NCI-H510A (cell line): ENCODE measurements at regions not wholly inside any gene's neighbourhood (a gene's known extent, or its start where the extent isn't known, plus 50 kb on each side); places are given as distances from the start of the nearest gene placed in this dataset.

Source experiments
- DNase-seq: peaks from one replicate; lab custom pipeline; 2025; lab: John Stamatoyannopoulos, UW

DNA sequence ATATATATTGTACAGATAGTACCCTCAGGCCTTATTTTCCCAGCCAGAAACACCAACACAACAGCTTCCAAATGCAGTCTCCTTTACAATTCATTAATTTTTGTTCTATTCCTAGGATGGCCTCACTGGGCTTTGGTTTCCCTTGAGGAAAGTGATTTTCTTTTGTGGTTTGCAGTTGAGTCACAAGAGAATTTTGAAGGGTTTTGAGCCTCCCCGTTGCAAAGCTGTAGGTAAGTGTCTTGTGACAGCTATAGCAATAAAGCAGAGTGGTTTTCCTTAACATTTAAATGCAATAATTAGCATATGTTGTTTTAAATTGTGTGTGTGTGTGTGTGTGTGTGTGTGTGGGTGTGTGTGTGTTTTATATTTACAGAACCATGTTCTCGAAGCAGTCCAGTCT, 54.1 kb upstream of the WDR17 start:
- no peak for DNase-seq

DNA sequence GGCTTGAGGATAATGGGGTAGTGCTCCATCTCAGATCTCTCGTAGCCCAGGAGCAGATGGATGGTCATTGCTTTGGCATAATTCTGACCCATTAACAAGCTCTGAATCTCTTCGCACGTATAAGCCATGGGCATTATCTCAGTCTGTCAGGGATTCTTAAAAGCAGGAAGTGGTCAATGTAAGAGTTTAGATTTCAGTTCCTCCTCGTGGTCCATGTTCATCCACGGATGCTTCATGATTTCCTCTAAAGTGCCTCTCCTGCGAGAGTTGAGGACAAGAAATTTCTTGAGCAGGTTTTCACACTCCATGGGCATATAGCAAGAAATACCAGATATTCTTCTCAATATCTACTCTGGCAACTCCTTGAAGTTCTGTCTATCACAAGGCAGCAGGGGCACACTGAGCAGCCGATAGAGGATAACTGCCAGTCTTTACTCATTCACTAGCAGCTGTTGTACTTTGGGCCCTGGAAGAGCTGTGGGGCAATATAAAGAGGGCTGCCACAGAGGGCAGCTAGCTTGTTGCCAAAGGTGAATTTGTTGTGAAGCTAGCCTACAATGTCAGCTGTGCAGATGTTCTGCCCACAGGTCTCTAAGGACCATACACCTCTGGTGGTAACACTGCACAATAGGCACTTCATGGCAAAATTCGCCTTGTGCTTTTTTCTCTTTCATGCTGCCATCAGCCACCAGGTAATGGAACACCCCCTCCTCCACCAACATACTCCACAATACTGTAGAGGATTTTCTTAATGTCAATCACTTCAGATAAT, 52.0 kb upstream of the WDR17 start:
- no peak for DNase-seq

GRCh38 chr4:176014583-176015108, 51.0 kb upstream of the WDR17 start:
- DNase-seq, result no peak
